ENCODE measurements at regions not wholly inside any gene's neighbourhood (a gene's known extent, or its start where the extent isn't known, plus 50 kb on each side); places are given as distances from the start of the nearest gene placed in this dataset.

- no peak for TF ChIP-seq EZH2phosphoT487 (IDR thresholded peaks at IDR 0.05; ENCODE audit: insufficient read depth, low read depth)
- TF ChIP-seq EZH2 (IDR thresholded peaks at IDR 0.05; ENCODE audit: insufficient read depth, poor library complexity, severe bottlenecking), result no peak
Observed at GRCh38 chr10:58072634-58073033, 195.1 kb downstream of the IPMK start.
